ENCODE measurements at regions not wholly inside any gene's neighbourhood (a gene's known extent, or its start where the extent isn't known, plus 50 kb on each side); places are given as distances from the start of the nearest gene placed in this dataset.

DNA sequence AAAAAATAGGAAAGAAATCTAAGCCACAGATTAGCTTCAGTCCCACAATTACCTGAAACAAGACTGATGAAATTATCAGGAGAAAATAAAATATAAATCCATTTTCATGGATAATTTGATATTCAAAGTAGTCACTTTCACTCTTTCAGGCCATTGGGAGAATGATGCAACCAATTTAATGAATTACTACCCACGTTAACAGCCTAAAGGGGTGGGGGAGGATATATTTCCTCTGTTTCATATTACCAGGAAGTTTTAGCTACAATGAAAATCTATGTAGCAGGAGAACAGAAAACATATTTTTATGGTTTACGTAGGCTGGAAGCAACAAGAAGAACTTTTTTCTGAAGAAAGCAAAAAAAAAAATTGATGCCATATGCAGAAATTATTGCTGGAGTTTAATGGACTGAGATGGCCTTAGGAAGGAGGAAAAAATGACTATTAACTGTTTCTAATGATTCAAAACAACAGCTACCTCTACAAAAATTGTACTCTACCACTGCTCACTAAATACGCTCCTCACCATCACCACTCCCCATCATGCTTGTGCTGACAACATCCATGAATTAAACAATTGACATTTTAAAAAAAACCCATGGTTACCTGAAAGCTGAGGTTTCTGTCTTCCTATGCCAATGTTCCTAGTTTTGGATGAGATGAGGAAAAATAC lies 100.9 kb downstream of the CXXC4 start:
- no peak for TF ChIP-seq ZNF565 (CRISPR knock-in tag; conservative IDR thresholded peaks at IDR 0.05; ENCODE audit: low read depth)
- TF ChIP-seq, protein P1, sequence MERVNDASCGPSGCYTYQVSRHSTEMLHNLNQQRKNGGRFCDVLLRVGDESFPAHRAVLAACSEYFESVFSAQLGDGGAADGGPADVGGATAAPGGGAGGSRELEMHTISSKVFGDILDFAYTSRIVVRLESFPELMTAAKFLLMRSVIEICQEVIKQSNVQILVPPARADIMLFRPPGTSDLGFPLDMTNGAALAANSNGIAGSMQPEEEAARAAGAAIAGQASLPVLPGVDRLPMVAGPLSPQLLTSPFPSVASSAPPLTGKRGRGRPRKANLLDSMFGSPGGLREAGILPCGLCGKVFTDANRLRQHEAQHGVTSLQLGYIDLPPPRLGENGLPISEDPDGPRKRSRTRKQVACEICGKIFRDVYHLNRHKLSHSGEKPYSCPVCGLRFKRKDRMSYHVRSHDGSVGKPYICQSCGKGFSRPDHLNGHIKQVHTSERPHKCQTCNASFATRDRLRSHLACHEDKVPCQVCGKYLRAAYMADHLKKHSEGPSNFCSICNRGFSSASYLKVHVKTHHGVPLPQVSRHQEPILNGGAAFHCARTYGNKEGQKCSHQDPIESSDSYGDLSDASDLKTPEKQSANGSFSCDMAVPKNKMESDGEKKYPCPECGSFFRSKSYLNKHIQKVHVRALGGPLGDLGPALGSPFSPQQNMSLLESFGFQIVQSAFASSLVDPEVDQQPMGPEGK (CRISPR knock-in tag; IDR thresholded peaks at IDR 0.05; ENCODE audit: borderline replicate concordance) = no peak
- TF ChIP-seq, protein P2, sequence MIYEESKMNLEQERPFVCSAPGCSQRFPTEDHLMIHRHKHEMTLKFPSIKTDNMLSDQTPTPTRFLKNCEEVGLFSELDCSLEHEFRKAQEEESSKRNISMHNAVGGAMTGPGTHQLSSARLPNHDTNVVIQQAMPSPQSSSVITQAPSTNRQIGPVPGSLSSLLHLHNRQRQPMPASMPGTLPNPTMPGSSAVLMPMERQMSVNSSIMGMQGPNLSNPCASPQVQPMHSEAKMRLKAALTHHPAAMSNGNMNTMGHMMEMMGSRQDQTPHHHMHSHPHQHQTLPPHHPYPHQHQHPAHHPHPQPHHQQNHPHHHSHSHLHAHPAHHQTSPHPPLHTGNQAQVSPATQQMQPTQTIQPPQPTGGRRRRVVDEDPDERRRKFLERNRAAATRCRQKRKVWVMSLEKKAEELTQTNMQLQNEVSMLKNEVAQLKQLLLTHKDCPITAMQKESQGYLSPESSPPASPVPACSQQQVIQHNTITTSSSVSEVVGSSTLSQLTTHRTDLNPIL (CRISPR knock-in tag; IDR thresholded peaks at IDR 0.05; ENCODE audit: low read depth) = no peak
- TF ChIP-seq RARB (CRISPR knock-in tag; IDR thresholded peaks at IDR 0.05) = no peak
- TF ChIP-seq ZFP30 (CRISPR knock-in tag; IDR thresholded peaks at IDR 0.05) = no peak
- no peak for TF ChIP-seq ZFP3 (CRISPR knock-in tag; IDR thresholded peaks at IDR 0.05)
- no peak for TF ChIP-seq ISL1 (CRISPR knock-in tag; IDR thresholded peaks at IDR 0.05)
- TF ChIP-seq ARNTL (CRISPR knock-in tag; IDR thresholded peaks at IDR 0.05; ENCODE audit: borderline replicate concordance, low read depth) = no peak
- no peak for TF ChIP-seq OSR1 (CRISPR knock-in tag; IDR thresholded peaks at IDR 0.05)
- no peak for TF ChIP-seq ZNF70 (CRISPR knock-in tag; IDR thresholded peaks at IDR 0.05)
- no peak for TF ChIP-seq CSDC2 (CRISPR knock-in tag; IDR thresholded peaks at IDR 0.05)
- TF ChIP-seq BACH2 (CRISPR knock-in tag; IDR thresholded peaks at IDR 0.05; ENCODE audit: borderline replicate concordance) = no peak

All from SK-N-SH treated with all-trans-retinoic acid at 6 μM for 48 hours (cell line).